Endothelial cell of umbilical vein (primary cell): ENCODE measurements at regions not wholly inside any gene's neighbourhood (a gene's known extent, or its start where the extent isn't known, plus 50 kb on each side); places are given as distances from the start of the nearest gene placed in this dataset.

ENCODE experiments used
- BruUV-seq: library from RNA; stranded (reverse); fragments of 400-500 nt; replicated peaks from 2 replicates; lab custom pipeline; 2021; lab: Mats Ljungman, UMichigan
- CTCF ChIA-PET: fragments of 300-600, 350-600 bp; sonication (Branson Sonifier 250); formaldehyde crosslinking; loops from one replicate; lab custom pipeline; 2021; ENCODE audit warnings: antibody characterized with exemption, inconsistent platforms; lab: Charles Lee
- POLR2A ChIA-PET: fragments of 300-600, 350-600 bp; sonication (Branson Sonifier 250); formaldehyde crosslinking; loops from one replicate; lab custom pipeline; 2021; ENCODE audit warnings: antibody characterized with exemption, inconsistent platforms; lab: Charles Lee
- DNase-seq: peaks from one replicate; pipeline ENCODE4 v3.0.0-alpha.2; 2011; ENCODE audit warnings: low read depth, low spot score
- FAIRE-seq: peaks from 2 replicates; lab custom pipeline; 2011; peaks lifted over from hg19 to GRCh38; lab: Jason Lieb, UNC
- H2AFZ ChIP-seq: 2 replicates; pipeline ENCODE4 v1.6.0; 2012; ENCODE audit warnings: low read depth, low read length, control low read depth, inconsistent platforms
- H3K27ac ChIP-seq: 2 replicates; pipeline ENCODE4 v1.5.1; 2011; ENCODE audit warnings: low read depth, mild to moderate bottlenecking, control low read depth, low read length, moderate library complexity; ENCODE audit not compliant: insufficient read depth
- H3K27me3 ChIP-seq, 2 experiments: 2 replicates each; pipeline versions ENCODE4 v1.6.0 to v1.6.1; 2011; ENCODE audit warnings: low read length in 2 of 2, mixed read lengths in 1 of 2; ENCODE audit not compliant: control insufficient read depth in 2 of 2, insufficient read depth in 2 of 2
- H3K36me3 ChIP-seq, 2 experiments: 2 replicates in 1 of 2; 3 replicates in 1 of 2; pipeline ENCODE4 v1.5.1; 2011; ENCODE audit warnings: low read length in 2 of 2, mild to moderate bottlenecking in 1 of 2, moderate library complexity in 1 of 2; ENCODE audit not compliant: control insufficient read depth in 2 of 2, insufficient read depth in 2 of 2; ENCODE audit errors: extremely low read depth in 1 of 2
- H3K4me1 ChIP-seq: 3 replicates; pipeline ENCODE4 v1.5.1; 2011; ENCODE audit warnings: mild to moderate bottlenecking, low read length; ENCODE audit not compliant: control insufficient read depth, insufficient read depth; ENCODE audit errors: extremely low read depth
- H3K4me2 ChIP-seq: 2 replicates; pipeline ENCODE4 v1.6.1; 2011; ENCODE audit warnings: low read length, control low read depth, mixed read lengths; ENCODE audit not compliant: insufficient read depth
- H3K4me3 ChIP-seq, 3 experiments: fragments of 200-600 bp in 1 of 3; sonication (generic), shearing (Covaris generic) in 1 of 3; replicated peaks in 1 of 3; 2 replicates each; pipeline ENCODE4 v1.5.1; 2011 to 2016; ENCODE audit warnings: control low read depth in 3 of 3, low read length in 3 of 3, mild to moderate bottlenecking in 2 of 3, inconsistent platforms in 1 of 3, low read depth in 1 of 3, moderate library complexity in 1 of 3; ENCODE audit not compliant: insufficient read depth in 1 of 3
- H3K79me2 ChIP-seq: 2 replicates; pipeline ENCODE4 v1.6.0; 2012; ENCODE audit warnings: low read length, inconsistent platforms; ENCODE audit not compliant: control insufficient read depth, insufficient read depth
- H3K9ac ChIP-seq: replicated peaks from 2 replicates; pipeline ENCODE3; 2011; ENCODE audit warnings: low read length, control low read depth; ENCODE audit not compliant: insufficient read depth; ENCODE audit errors: extremely low read depth
- H3K9me1 ChIP-seq: replicated peaks from 3 replicates; pipeline ENCODE4 v1.6.0; 2011; ENCODE audit warnings: mild to moderate bottlenecking, low read length; ENCODE audit not compliant: control insufficient read depth, insufficient read depth; ENCODE audit errors: extremely low read depth
- H3K9me3 ChIP-seq: replicated peaks from 2 replicates; pipeline ENCODE4 v1.5.1; 2012; ENCODE audit warnings: low read length, inconsistent platforms; ENCODE audit not compliant: control insufficient read depth, insufficient read depth
- H4K20me1 ChIP-seq: replicated peaks from 2 replicates; pipeline ENCODE3; 2011; ENCODE audit warnings: mild to moderate bottlenecking, low read length; ENCODE audit not compliant: control insufficient read depth, insufficient read depth; ENCODE audit errors: extremely low read depth
- EZH2 ChIP-seq: IDR thresholded peaks from 2 replicates; pipeline ENCODE4 v1.6.1; 2012; ENCODE audit warnings: borderline replicate concordance, low read depth, mild to moderate bottlenecking, moderate library complexity, low read length, inconsistent platforms; ENCODE audit not compliant: severe bottlenecking
- FOS ChIP-seq: IDR thresholded peaks from 2 replicates; pipeline ENCODE4 v1.6.1; 2011; ENCODE audit warnings: mild to moderate bottlenecking, low read length, moderate library complexity, borderline replicate concordance; ENCODE audit not compliant: insufficient read depth
- GATA2 ChIP-seq: IDR thresholded peaks from 2 replicates; pipeline ENCODE4 v1.7.0; 2011; ENCODE audit warnings: low read depth, mild to moderate bottlenecking, moderate library complexity, mixed read lengths, low read length; ENCODE audit not compliant: insufficient read length, insufficient read depth
- JUN ChIP-seq: IDR thresholded peaks from 2 replicates; pipeline ENCODE4 v1.6.1; 2011; ENCODE audit warnings: borderline replicate concordance, low read depth; ENCODE audit not compliant: insufficient read length, insufficient read depth
- MYC ChIP-seq: IDR thresholded peaks from one replicate; pipeline ENCODE4 v1.6.1; 2011; ENCODE audit warnings: mild to moderate bottlenecking, low read depth, low read length
- POLR2A ChIP-seq: IDR thresholded peaks from 2 replicates; pipeline ENCODE4 v1.6.1; 2012; ENCODE audit warnings: low read depth, mild to moderate bottlenecking, control low read depth, low read length
- POLR2AphosphoS5 ChIP-seq: IDR thresholded peaks from 2 replicates; pipeline ENCODE4 v1.6.1; 2012; ENCODE audit warnings: low read depth, mild to moderate bottlenecking, control low read depth, low read length, moderate library complexity; ENCODE audit not compliant: insufficient read depth
- dilution Hi-C: fragments of 300-500 bp; cut with MboI; formaldehyde crosslinking; loops from one replicate; pipeline ENCODE4 v1.15.0; 2019; ENCODE audit warnings: low sequenced_read_pairs; ENCODE audit not compliant: extremely low pct_ligation_motif_present
- intact Hi-C: fragments of 100-400 bp; cut with micrococcal nuclease; formaldehyde crosslinking; loops from one replicate; pipeline ENCODE4 v1.10.0; 2022
- TF ChIP-seq, protein P1 (sequence below), 2 donors: IDR thresholded peaks; 1 replicate in 1 of 2; 2 replicates in 1 of 2; pipeline ENCODE4 v1.5.1; 2011; ENCODE audit warnings: low read length in 2 of 2, mild to moderate bottlenecking in 2 of 2, moderate library complexity in 2 of 2, control low read depth in 1 of 2, inconsistent platforms in 1 of 2, low read depth in 1 of 2; ENCODE audit not compliant: insufficient read depth in 1 of 2; ENCODE audit errors: extremely low read depth in 1 of 2
- TF ChIP-seq, protein P2 (sequence below): IDR thresholded peaks from 2 replicates; pipeline ENCODE4 v1.6.1; 2011; ENCODE audit not compliant: insufficient read depth, insufficient read length

DNA sequence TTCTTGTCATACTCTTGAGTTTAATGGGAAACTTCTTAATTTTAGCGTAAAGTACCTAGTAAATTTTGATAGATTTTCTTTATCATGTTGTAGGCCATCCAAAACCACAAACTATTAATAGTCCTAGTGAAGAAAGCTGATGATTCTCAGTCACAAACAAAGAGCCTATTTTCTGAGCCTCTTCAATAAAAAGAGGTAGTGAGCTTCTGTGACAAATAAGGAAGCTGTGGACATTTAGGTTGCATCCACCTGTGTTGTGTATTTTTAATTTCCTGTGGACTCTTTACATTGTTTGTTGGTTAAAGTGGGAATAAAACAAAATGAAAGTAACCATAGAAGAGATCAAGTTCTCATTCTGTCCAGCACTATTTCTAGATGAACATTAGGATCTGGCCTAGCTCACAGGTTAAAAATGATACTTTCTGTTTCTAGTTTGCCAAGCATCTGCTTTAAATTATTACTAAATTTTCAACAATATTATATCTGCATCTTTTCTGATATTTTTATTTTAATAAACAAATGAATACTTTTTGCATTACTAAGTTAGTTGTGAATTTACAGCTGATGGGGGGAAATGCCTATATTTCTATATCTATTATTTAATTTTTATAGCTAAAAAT is 702.2 kb upstream of the ADGRL4 start:
- Histone ChIP-seq H3K9me1 (no peaks in the 10 kb centered on the region), H3K36me3 (no peaks in the 10 kb centered on the region), H3K27ac (no peak overlapping the region), H3K4me2 (no peak overlapping the region), H2AFZ (no peak overlapping the region), H3K9me3 (no peaks in the 10 kb centered on the region), H3K27me3 (no peaks in the 10 kb centered on the region), H3K4me3 (no peak overlapping the region), H3K79me2 (no peaks in the 10 kb centered on the region), H3K4me1 (peaks cover 9% of the 10 kb centered on the region), H3K9ac (no peak overlapping the region), H4K20me1 (no peaks in the 10 kb centered on the region)
- DNase-seq (no peak), FAIRE-seq (no peak)
- dilution Hi-C loops = no loop called here
- BruUV-seq = no TSS peak
- TF ChIP-seq, protein P1, sequence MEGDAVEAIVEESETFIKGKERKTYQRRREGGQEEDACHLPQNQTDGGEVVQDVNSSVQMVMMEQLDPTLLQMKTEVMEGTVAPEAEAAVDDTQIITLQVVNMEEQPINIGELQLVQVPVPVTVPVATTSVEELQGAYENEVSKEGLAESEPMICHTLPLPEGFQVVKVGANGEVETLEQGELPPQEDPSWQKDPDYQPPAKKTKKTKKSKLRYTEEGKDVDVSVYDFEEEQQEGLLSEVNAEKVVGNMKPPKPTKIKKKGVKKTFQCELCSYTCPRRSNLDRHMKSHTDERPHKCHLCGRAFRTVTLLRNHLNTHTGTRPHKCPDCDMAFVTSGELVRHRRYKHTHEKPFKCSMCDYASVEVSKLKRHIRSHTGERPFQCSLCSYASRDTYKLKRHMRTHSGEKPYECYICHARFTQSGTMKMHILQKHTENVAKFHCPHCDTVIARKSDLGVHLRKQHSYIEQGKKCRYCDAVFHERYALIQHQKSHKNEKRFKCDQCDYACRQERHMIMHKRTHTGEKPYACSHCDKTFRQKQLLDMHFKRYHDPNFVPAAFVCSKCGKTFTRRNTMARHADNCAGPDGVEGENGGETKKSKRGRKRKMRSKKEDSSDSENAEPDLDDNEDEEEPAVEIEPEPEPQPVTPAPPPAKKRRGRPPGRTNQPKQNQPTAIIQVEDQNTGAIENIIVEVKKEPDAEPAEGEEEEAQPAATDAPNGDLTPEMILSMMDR (IDR thresholded peaks at IDR 0.05; ENCODE audit: extremely low read depth in 1 of 2, insufficient read depth in 1 of 2, low read depth in 1 of 2, low read length in 2 of 2) = no peak
- TF ChIP-seq, protein P2, sequence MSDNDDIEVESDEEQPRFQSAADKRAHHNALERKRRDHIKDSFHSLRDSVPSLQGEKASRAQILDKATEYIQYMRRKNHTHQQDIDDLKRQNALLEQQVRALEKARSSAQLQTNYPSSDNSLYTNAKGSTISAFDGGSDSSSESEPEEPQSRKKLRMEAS = no peak
- TF ChIP-seq MYC = no peak
- no peak for TF ChIP-seq JUN
- no peak for TF ChIP-seq GATA2
- TF ChIP-seq FOS = no peak
- no peak for TF ChIP-seq POLR2AphosphoS5
- no peak for TF ChIP-seq EZH2
- TF ChIP-seq POLR2A = no peak
- ChIA-PET POLR2A (no interaction called here), CTCF (interaction anchor here (0.7 kb wide), 1 partner anchor 18 kb away, joined by 3 read pairs; no protein-coding TSS in a partner anchor)
- intact Hi-C loops = no loop called here
